ENCODE measurements at regions not wholly inside any gene's neighbourhood (a gene's known extent, or its start where the extent isn't known, plus 50 kb on each side); places are given as distances from the start of the nearest gene placed in this dataset.

GRCh38 chr1:209105701-209106100, 477.8 kb upstream of the CAMK1G start:
- TF ChIP-seq POLR2AphosphoS5 (IDR thresholded peaks at IDR 0.05; ENCODE audit: low read depth, low read length) (no peak), SIN3A (IDR thresholded peaks at IDR 0.05; ENCODE audit: borderline replicate concordance, insufficient read depth, low read length) (no peak)
- TF ChIP-seq, protein P1, sequence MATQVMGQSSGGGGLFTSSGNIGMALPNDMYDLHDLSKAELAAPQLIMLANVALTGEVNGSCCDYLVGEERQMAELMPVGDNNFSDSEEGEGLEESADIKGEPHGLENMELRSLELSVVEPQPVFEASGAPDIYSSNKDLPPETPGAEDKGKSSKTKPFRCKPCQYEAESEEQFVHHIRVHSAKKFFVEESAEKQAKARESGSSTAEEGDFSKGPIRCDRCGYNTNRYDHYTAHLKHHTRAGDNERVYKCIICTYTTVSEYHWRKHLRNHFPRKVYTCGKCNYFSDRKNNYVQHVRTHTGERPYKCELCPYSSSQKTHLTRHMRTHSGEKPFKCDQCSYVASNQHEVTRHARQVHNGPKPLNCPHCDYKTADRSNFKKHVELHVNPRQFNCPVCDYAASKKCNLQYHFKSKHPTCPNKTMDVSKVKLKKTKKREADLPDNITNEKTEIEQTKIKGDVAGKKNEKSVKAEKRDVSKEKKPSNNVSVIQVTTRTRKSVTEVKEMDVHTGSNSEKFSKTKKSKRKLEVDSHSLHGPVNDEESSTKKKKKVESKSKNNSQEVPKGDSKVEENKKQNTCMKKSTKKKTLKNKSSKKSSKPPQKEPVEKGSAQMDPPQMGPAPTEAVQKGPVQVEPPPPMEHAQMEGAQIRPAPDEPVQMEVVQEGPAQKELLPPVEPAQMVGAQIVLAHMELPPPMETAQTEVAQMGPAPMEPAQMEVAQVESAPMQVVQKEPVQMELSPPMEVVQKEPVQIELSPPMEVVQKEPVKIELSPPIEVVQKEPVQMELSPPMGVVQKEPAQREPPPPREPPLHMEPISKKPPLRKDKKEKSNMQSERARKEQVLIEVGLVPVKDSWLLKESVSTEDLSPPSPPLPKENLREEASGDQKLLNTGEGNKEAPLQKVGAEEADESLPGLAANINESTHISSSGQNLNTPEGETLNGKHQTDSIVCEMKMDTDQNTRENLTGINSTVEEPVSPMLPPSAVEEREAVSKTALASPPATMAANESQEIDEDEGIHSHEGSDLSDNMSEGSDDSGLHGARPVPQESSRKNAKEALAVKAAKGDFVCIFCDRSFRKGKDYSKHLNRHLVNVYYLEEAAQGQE (IDR thresholded peaks at IDR 0.05; ENCODE audit: insufficient read depth in 1 of 2, low read depth in 2 of 2, low read length in 2 of 2): no peak

All from PFSK-1 (cell line).